K562 (cell line): ENCODE measurements at regions not wholly inside any gene's neighbourhood (a gene's known extent, or its start where the extent isn't known, plus 50 kb on each side); places are given as distances from the start of the nearest gene placed in this dataset.

Experiments
- ARNT ChIP-seq, 2 experiments: fragments of 450-650 bp; IDR thresholded peaks; 2 replicates each; pipeline ENCODE4 v1.6.1; 2016; ENCODE audit warnings: mild to moderate bottlenecking in 1 of 2
- BDP1 ChIP-seq: IDR thresholded peaks from 3 replicates; pipeline ENCODE4 v1.6.1; 2011; ENCODE audit not compliant: insufficient read length, insufficient read depth
- CBX3 ChIP-seq, 2 experiments: IDR thresholded peaks; 1 replicate in 1 of 2; 2 replicates in 1 of 2; pipeline ENCODE4 v1.6.1; 2012; ENCODE audit warnings: inconsistent platforms in 2 of 2, low read length in 2 of 2, borderline replicate concordance in 1 of 2, control low read depth in 1 of 2
- ELF1 ChIP-seq: fragments of 200-800 bp; sonication (Bioruptor generic); IDR thresholded peaks from 2 replicates; pipeline ENCODE4 v1.6.1; 2016; ENCODE audit warnings: missing genetic modification characterization, missing compliant biosample characterization
- GTF2A2 ChIP-seq: IDR thresholded peaks from 2 replicates; pipeline ENCODE4 v1.6.1; 2016; ENCODE audit warnings: mild to moderate bottlenecking, missing genetic modification characterization, missing compliant biosample characterization
- HDAC2 ChIP-seq: fragments of 450-650 bp; IDR thresholded peaks from 2 replicates; pipeline ENCODE4 v1.6.1; 2016; ENCODE audit warnings: mild to moderate bottlenecking
- HDGF ChIP-seq: fragments of 450-650 bp; IDR thresholded peaks from 2 replicates; pipeline ENCODE4 v1.6.1; 2016
- MBD1 ChIP-seq: fragments of 250-450 bp; sonication (Bioruptor Pico); IDR thresholded peaks from 2 replicates; pipeline ENCODE4 v1.8.0; 2022; ENCODE audit warnings: inconsistent platforms
- MYBL2 ChIP-seq, 2 experiments: fragments of 450-650 bp in 1 of 2; sonication (generic) in 1 of 2; formaldehyde crosslinking in 1 of 2; IDR thresholded peaks; 2 replicates each; pipeline versions ENCODE4 v1.6.1 to v1.8.1; 2017 to 2022; ENCODE audit warnings: borderline replicate concordance in 1 of 2, inconsistent platforms in 1 of 2, low read depth in 1 of 2, mild to moderate bottlenecking in 1 of 2, missing genetic modification reagents in 1 of 2, moderate library complexity in 1 of 2
- PTTG1 ChIP-seq: fragments of 450-650 bp; IDR thresholded peaks from 2 replicates; pipeline ENCODE4 v1.6.1; 2016; ENCODE audit warnings: low read depth, mild to moderate bottlenecking, missing genetic modification characterization, missing compliant biosample characterization
- SREBF1 ChIP-seq: fragments of 150-350 bp; IDR thresholded peaks from 2 replicates; pipeline ENCODE4 v1.6.1; 2014; ENCODE audit warnings: antibody characterized with exemption, low read depth, low read length, borderline replicate concordance
- STAT5A ChIP-seq: IDR thresholded peaks from 2 replicates; pipeline ENCODE4 v1.6.1; 2012; ENCODE audit warnings: low read length, inconsistent platforms, borderline replicate concordance
- TCFL5 ChIP-seq: fragments of 250-450 bp; sonication (Bioruptor Pico); conservative IDR thresholded peaks from 2 replicates; pipeline ENCODE4 v1.6.1; 2021; ENCODE audit warnings: mild to moderate bottlenecking, moderate library complexity, matching md5 sums
- ZEB2 ChIP-seq: fragments of 450-650 bp; IDR thresholded peaks from 2 replicates; pipeline ENCODE4 v1.6.1; 2016
- ZFP30 ChIP-seq: fragments of 250-450 bp; sonication (Bioruptor Pico); IDR thresholded peaks from 2 replicates; pipeline ENCODE4 v1.8.0; 2022; ENCODE audit warnings: moderate library complexity, mild to moderate bottlenecking, inconsistent platforms, borderline replicate concordance
- ZNF133 ChIP-seq: fragments of 250-450 bp; sonication (Bioruptor Pico); IDR thresholded peaks from 2 replicates; pipeline ENCODE4 v1.4.0; 2020; ENCODE audit warnings: mild to moderate bottlenecking
- ZNF280A ChIP-seq: fragments of 450-650 bp; IDR thresholded peaks from 2 replicates; pipeline ENCODE4 v1.6.1; 2018; ENCODE audit warnings: mild to moderate bottlenecking, low read depth; ENCODE audit not compliant: partially characterized antibody
- ZNF507 ChIP-seq: conservative IDR thresholded peaks from 2 replicates; pipeline ENCODE4 v1.6.1; 2017; ENCODE audit warnings: missing genetic modification characterization, missing compliant biosample characterization
- ZNF696 ChIP-seq: fragments of 250-450 bp; sonication (Bioruptor Pico); conservative IDR thresholded peaks from 2 replicates; pipeline ENCODE4 v1.4.0; 2020; ENCODE audit warnings: mild to moderate bottlenecking, moderate library complexity
- ZNF717 ChIP-seq: fragments of 250-450 bp; sonication (Bioruptor Pico); IDR thresholded peaks from 2 replicates; pipeline ENCODE4 v1.5.0; 2021
- TF ChIP-seq, protein P1 (sequence below), 2 experiments: fragments of 450-650 bp; conservative IDR thresholded peaks; 2 replicates each; pipeline ENCODE4 v1.6.1; 2017; ENCODE audit warnings: mild to moderate bottlenecking in 2 of 2, moderate library complexity in 2 of 2
- TF ChIP-seq, protein P2 (sequence below): fragments of 450-650 bp; formaldehyde crosslinking; IDR thresholded peaks from 2 replicates; pipeline ENCODE4 v1.4.0; 2022; ENCODE audit warnings: missing genetic modification characterization

GRCh38 chr6:28771401-28772267 lies 152.2 kb downstream of the TRIM27 start (continued):
- TF ChIP-seq ZNF280A (no peak), TCFL5 (CRISPR knock-in tag) (no peak), ZEB2 (0 out of 2 replicates have a peak, but pooled peaks have one; percentile 19), SREBF1 (no peak), HDGF (0 out of 2 replicates have a peak, but pooled peaks have one; percentile 26), MYBL2 (IDR thresholded peaks at IDR 0.05; ENCODE audit: low read depth) (no peak), MYBL2 (CRISPR knock-in tag; IDR thresholded peaks at IDR 0.05; ENCODE audit: borderline replicate concordance) (no peak), PTTG1 (0 out of 2 replicates have a peak, but pooled peaks have one; percentile 15), STAT5A (0 out of 2 replicates have a peak, but pooled peaks have one; percentile 10), CBX3 (IDR thresholded peaks at IDR 0.05; ENCODE audit: borderline replicate concordance in 1 of 2, low read length in 2 of 2) (no peak), ZNF133 (CRISPR knock-in tag) (no peak), ZFP30 (no peak), MBD1 (peak; percentile 67; the same call in 1 of the 2 replicates), GTF2A2 (tag) (no peak), ARNT (IDR thresholded peaks at IDR 0.05) (no peak), BDP1 (no peak), ELF1 (tag) (no peak; the same call in 1 of the 2 replicates), HDAC2 (no peak), ZNF717 (no peak), ZNF696 (CRISPR knock-in tag) (no peak), ZNF507 (tag) (no peak)
- TF ChIP-seq, protein P1, sequence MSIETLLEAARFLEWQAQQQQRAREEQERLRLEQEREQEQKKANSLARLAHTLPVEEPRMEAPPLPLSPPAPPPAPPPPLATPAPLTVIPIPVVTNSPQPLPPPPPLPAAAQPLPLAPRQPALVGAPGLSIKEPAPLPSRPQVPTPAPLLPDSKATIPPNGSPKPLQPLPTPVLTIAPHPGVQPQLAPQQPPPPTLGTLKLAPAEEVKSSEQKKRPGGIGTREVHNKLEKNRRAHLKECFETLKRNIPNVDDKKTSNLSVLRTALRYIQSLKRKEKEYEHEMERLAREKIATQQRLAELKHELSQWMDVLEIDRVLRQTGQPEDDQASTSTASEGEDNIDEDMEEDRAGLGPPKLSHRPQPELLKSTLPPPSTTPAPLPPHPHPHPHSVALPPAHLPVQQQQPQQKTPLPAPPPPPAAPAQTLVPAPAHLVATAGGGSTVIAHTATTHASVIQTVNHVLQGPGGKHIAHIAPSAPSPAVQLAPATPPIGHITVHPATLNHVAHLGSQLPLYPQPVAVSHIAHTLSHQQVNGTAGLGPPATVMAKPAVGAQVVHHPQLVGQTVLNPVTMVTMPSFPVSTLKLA (conservative IDR thresholded peaks at IDR 0.05): peak in 1 of 2 experiments; percentile 11; a peak in 1 of 4 replicates
- TF ChIP-seq, protein P2, sequence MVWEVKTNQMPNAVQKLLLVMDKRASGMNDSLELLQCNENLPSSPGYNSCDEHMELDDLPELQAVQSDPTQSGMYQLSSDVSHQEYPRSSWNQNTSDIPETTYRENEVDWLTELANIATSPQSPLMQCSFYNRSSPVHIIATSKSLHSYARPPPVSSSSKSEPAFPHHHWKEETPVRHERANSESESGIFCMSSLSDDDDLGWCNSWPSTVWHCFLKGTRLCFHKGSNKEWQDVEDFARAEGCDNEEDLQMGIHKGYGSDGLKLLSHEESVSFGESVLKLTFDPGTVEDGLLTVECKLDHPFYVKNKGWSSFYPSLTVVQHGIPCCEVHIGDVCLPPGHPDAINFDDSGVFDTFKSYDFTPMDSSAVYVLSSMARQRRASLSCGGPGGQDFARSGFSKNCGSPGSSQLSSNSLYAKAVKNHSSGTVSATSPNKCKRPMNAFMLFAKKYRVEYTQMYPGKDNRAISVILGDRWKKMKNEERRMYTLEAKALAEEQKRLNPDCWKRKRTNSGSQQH (CRISPR knock-in tag): no peak
